Activated naive CD4-positive, alpha-beta T cell treated with anti-CD3 and anti-CD28 coated beads, Interleukin-2, amount 50 U/mL, for 24 hours (primary cell): ENCODE measurements at regions not wholly inside any gene's neighbourhood (a gene's known extent, or its start where the extent isn't known, plus 50 kb on each side); places are given as distances from the start of the nearest gene placed in this dataset.

Source experiments
- H3K27ac Mint-ChIP-seq: one replicate; pipeline ENCODE4 v1.8.0; 2021; ENCODE audit warnings: mild to moderate bottlenecking, mixed read lengths
- H3K27me3 Mint-ChIP-seq: one replicate; pipeline ENCODE4 v1.8.0; 2021; ENCODE audit warnings: mixed read lengths
- H3K36me3 Mint-ChIP-seq: one replicate; pipeline ENCODE4 v1.8.0; 2021; ENCODE audit warnings: mixed read lengths
- H3K4me1 Mint-ChIP-seq: one replicate; pipeline ENCODE4 v1.8.0; 2021; ENCODE audit warnings: mixed read lengths
- H3K4me3 Mint-ChIP-seq: one replicate; pipeline ENCODE4 v1.8.0; 2021; ENCODE audit warnings: mild to moderate bottlenecking, mixed read lengths
- H3K9me3 Mint-ChIP-seq: one replicate; pipeline ENCODE4 v1.8.0; 2021; ENCODE audit warnings: mixed read lengths

- Mint-ChIP-seq H3K27ac (no peak overlapping the region), H3K4me1 (no peaks in the 10 kb centered on the region), H3K4me3 (no peak overlapping the region), H3K9me3 (no peaks in the 10 kb centered on the region), H3K27me3 (peaks cover 2% of the 10 kb centered on the region), H3K36me3 (no peaks in the 10 kb centered on the region)
Observed at GRCh38 chr4:57219431-57219830, 109.2 kb upstream of the IGFBP7 start.

DNA sequence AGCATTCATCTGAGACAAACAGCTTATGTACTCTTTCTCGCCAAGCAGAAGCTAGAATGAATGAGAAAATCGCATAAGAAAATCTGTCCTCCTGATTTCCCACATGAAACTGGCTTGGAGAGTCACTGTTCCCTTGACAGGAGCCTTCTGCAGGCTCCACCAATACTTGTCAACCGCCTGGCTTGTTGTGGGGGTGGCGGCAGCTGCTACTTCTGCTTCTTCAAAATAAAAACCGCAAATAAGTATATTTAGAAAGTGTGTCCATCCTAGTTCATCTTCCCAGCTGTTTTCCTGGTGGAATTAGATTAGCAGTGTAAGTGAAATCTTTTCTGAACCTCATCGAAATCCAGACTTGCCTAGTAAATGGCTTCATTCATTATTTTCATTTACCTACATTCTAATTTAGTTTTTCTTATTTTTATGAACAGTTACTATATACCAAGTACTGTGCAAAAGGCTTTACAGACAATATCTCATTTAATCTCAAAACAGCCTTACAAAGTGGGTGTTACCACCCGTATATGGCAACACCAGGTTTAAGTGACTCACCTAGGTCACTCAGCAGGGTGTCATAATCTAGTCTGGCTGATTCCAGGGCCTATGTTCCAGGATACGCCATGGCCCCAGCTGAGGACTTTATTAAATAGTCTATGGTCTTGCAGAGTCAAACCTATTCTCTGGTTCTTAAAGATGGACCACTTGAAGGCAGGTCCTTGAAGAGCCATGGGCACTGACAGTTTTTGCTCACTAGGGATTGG, 104.6 kb upstream of the IGFBP7 start:
- no peaks in the 10 kb centered on the region for H3K9me3 Mint-ChIP-seq
- H3K27ac Mint-ChIP-seq: no peak overlapping the region
- H3K4me1 Mint-ChIP-seq: no peaks in the 10 kb centered on the region
- H3K4me3 Mint-ChIP-seq: no peak overlapping the region
- no peaks in the 10 kb centered on the region for H3K36me3 Mint-ChIP-seq
- peaks cover 2% of the 10 kb centered on the region for H3K27me3 Mint-ChIP-seq

- Mint-ChIP-seq H3K27ac (no peak overlapping the region), H3K36me3 (no peaks in the 10 kb centered on the region), H3K27me3 (peaks cover 7% of the 10 kb centered on the region), H3K9me3 (no peaks in the 10 kb centered on the region), H3K4me3 (no peak overlapping the region), H3K4me1 (no peaks in the 10 kb centered on the region)
Observed at GRCh38 chr4:57211131-57211530, 100.9 kb upstream of the IGFBP7 start.

DNA sequence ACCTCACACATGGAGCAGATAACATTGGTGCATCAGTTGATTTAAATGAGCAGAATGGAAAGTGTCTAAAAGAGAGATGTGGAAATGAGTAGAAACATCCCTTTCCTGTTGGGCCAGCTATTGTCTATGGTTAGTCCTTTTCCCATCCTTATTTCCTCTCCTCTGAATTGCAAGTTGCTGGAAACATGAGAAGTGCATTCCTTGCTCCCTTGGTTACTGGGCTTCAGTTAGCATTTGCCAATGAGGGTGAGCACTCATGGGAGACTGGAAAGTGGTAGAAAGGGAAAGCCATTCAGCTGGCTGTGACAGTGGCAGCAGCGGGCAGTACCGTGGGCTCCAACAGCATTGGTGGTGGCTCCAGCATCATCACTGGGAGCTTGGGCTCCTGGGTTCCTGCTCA, 96.0 kb upstream of the IGFBP7 start:
- no peak overlapping the region for H3K27ac Mint-ChIP-seq
- H3K9me3 Mint-ChIP-seq: no peaks in the 10 kb centered on the region
- no peaks in the 10 kb centered on the region for H3K4me1 Mint-ChIP-seq
- peaks cover 11% of the 10 kb centered on the region for H3K27me3 Mint-ChIP-seq
- no peak overlapping the region for H3K4me3 Mint-ChIP-seq
- no peaks in the 10 kb centered on the region for H3K36me3 Mint-ChIP-seq

DNA sequence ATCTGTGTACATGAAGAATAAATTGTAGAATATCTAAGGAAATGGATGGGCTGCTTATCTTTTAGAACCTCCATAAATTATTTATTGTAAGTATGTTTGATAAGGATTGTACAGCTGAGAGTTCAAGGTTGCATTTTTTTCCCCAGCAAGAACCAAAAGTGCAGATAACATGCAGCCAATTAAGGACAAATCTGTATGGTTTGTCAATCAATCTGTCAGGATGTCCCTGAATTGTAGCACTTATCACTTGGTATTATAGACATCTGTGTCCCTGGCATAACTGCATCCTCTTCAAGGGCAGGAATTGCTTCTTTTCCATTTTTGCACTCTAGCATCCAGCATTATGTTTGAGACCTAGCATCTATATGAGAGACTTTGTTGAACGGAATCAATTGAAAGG, 95.4 kb upstream of the IGFBP7 start:
- H3K27me3 Mint-ChIP-seq: peaks cover 9% of the 10 kb centered on the region
- H3K27ac Mint-ChIP-seq: no peak overlapping the region
- no peak overlapping the region for H3K4me3 Mint-ChIP-seq
- H3K9me3 Mint-ChIP-seq: no peaks in the 10 kb centered on the region
- H3K4me1 Mint-ChIP-seq: no peaks in the 10 kb centered on the region
- H3K36me3 Mint-ChIP-seq: no peaks in the 10 kb centered on the region

DNA sequence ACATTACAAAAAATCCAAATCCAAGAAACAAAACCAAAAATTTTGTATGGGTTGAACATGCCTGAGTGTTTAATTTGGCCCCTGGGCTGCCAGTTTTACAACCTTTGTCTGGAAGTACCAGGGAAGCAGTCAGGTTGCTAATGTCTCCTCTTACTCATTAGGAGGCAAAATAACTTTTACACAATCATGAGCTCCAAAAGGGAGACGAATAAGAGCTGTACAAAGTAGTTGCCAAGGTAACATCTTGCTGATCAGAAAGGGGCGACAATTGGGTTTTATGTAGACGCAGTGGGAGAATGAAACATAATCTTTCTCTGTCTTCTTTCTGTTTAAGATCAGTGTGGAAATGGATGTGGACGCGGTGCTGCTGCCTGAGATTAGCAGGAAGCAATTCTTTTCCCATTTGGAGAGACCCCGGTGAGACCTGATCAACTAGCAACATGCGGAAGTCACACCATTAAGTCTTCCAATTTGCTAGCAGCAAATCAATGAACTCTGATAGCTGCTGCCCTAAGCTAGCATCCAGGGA, 90.7 kb upstream of the IGFBP7 start:
- Mint-ChIP-seq H3K27me3 (peaks cover 16% of the 10 kb centered on the region), H3K4me1 (no peaks in the 10 kb centered on the region), H3K9me3 (no peaks in the 10 kb centered on the region), H3K36me3 (no peaks in the 10 kb centered on the region), H3K27ac (no peak overlapping the region), H3K4me3 (no peak overlapping the region)

DNA sequence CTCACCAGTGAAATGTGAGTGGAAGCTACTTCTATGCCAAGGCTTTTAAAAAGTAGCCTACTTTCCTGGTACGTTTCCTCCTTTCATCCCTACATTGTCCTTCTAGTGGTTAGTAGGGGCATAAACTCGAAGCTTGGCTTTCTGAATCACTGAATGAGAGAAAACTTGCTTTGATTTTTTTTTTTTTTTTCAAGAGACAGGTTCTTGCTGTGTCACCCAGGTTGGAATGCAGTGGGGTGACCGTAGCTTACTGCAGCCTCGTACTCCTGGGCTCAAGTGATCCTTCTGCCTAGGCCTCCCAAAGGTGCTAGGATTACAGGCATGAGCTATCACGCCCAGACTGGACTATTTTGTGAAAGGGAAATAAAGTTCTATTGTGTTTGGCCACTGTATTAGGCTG, 89.1 kb upstream of the IGFBP7 start:
- Mint-ChIP-seq H3K27me3 (peaks cover 21% of the 10 kb centered on the region), H3K4me1 (no peaks in the 10 kb centered on the region), H3K4me3 (no peak overlapping the region), H3K9me3 (no peaks in the 10 kb centered on the region), H3K36me3 (no peaks in the 10 kb centered on the region), H3K27ac (no peak overlapping the region)

- no peaks in the 10 kb centered on the region for H3K36me3 Mint-ChIP-seq
- H3K27me3 Mint-ChIP-seq: peaks cover 26% of the 10 kb centered on the region
- no peaks in the 10 kb centered on the region for H3K4me1 Mint-ChIP-seq
- no peaks in the 10 kb centered on the region for H3K9me3 Mint-ChIP-seq
- H3K27ac Mint-ChIP-seq: no peak overlapping the region
- no peak overlapping the region for H3K4me3 Mint-ChIP-seq
Observed at GRCh38 chr4:57195622-57196021, 85.4 kb upstream of the IGFBP7 start.

- H3K4me3 Mint-ChIP-seq: no peak overlapping the region
- no peaks in the 10 kb centered on the region for H3K9me3 Mint-ChIP-seq
- peaks cover 21% of the 10 kb centered on the region for H3K27me3 Mint-ChIP-seq
- no peaks in the 10 kb centered on the region for H3K4me1 Mint-ChIP-seq
- no peak overlapping the region for H3K27ac Mint-ChIP-seq
- H3K36me3 Mint-ChIP-seq: no peaks in the 10 kb centered on the region
Observed at GRCh38 chr4:57194068-57194611, 84.0 kb upstream of the IGFBP7 start.

DNA sequence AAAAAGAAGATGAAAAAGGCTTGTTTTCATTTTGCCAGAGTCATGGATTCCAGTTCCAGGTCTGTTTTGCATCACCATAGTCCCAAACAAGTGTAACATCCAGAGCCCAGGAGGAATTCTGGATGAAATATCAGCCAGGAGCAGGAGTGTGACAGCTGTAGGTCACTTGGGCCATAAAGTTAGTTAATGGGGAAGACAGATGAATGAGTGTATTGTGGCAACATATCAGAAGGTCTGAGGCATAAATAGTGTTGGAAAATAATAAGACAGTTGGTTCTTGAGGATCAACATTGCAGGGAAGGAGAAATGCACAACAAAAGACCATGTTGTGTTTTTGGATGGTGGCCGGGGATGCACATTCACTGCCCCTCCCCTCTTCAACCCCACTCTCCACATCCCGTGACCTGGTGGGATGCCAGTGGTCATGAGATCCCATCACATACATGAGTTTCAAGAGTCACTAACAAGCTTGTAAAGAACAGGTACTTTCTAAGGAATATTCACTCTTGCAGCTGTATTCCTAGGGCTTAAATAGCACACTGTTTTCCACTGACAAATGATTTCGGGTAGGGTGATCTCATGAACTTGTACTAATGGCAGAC, 83.1 kb upstream of the IGFBP7 start:
- no peak overlapping the region for H3K4me3 Mint-ChIP-seq
- H3K27me3 Mint-ChIP-seq: peaks cover 18% of the 10 kb centered on the region
- no peaks in the 10 kb centered on the region for H3K4me1 Mint-ChIP-seq
- H3K36me3 Mint-ChIP-seq: no peaks in the 10 kb centered on the region
- no peaks in the 10 kb centered on the region for H3K9me3 Mint-ChIP-seq
- no peak overlapping the region for H3K27ac Mint-ChIP-seq

GRCh38 chr4:57191523-57192034, 81.4 kb upstream of the IGFBP7 start:
- Mint-ChIP-seq H3K36me3 (no peaks in the 10 kb centered on the region), H3K4me3 (no peak overlapping the region), H3K4me1 (no peaks in the 10 kb centered on the region), H3K27ac (no peak overlapping the region), H3K9me3 (no peaks in the 10 kb centered on the region), H3K27me3 (peaks cover 16% of the 10 kb centered on the region)

DNA sequence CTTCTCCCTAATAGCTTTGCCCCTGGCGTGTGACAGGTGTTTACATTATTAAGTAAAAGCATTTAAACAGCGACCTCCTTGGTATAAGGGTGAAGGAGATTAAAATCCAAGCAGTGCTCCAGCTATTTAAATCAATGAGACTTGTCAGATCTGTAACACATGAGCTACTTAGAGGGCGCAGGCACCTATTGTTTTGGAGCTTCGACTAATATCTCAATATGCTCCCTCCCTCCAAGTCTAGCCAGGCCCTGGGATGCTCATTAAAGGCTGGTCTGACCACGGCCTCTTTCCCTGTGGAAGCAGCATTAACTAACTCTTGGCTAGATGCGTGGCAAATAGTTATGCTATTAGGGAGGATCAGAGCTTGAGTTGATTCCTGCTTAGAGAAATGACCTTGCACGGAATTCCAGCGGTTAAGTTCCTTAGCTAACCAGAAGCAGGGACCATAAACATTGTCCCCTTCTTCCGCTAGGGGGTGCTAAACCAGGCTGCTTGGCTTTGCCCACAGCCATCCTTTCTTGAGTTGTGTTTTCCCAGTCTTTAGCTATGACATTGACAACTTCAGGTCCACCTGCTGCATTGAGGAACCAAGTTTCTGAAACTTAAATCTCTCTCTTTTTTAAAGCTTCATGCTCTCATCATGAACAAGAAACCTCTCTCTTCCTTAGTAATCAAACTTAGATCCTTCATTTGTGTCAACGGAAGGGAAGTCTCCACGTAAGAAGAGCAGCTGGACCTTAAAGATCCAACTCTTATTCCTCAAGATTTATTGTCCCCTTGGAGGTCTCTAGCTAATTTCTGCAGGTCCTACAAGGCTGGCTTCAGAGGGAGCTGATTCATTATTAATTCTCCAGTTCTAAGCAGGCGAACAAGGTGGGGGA, 80.7 kb upstream of the IGFBP7 start:
- no peak overlapping the region for H3K27ac Mint-ChIP-seq

DNA sequence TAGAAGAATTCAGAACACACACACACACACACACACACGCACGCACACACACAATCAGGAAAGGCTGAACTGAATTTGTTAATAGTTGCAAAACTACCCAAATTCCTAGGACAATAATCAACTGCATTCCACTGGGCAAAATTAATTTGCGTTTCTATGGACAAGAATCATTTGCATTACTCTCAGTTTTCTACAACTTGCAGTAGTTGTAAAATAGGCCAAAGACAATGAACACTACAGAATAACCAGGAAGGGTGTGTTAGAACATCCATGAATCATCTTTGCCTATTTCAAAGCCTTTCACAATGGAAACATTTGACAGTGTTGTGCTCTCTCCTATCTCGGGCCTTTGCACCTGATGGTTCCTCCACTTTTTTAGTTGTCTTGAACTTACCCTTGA, 77.1 kb upstream of the IGFBP7 start:
- peaks cover 3% of the 10 kb centered on the region for H3K27me3 Mint-ChIP-seq
- no peaks in the 10 kb centered on the region for H3K9me3 Mint-ChIP-seq
- no peaks in the 10 kb centered on the region for H3K36me3 Mint-ChIP-seq
- H3K4me3 Mint-ChIP-seq: no peak overlapping the region
- H3K4me1 Mint-ChIP-seq: no peaks in the 10 kb centered on the region
- H3K27ac Mint-ChIP-seq: no peak overlapping the region

More for the DNA sequence above, 80.7 kb upstream of the IGFBP7 start:
- H3K9me3 Mint-ChIP-seq: no peaks in the 10 kb centered on the region
- H3K4me3 Mint-ChIP-seq: no peak overlapping the region
- no peaks in the 10 kb centered on the region for H3K36me3 Mint-ChIP-seq
- H3K27me3 Mint-ChIP-seq: peaks cover 16% of the 10 kb centered on the region
- no peaks in the 10 kb centered on the region for H3K4me1 Mint-ChIP-seq

DNA sequence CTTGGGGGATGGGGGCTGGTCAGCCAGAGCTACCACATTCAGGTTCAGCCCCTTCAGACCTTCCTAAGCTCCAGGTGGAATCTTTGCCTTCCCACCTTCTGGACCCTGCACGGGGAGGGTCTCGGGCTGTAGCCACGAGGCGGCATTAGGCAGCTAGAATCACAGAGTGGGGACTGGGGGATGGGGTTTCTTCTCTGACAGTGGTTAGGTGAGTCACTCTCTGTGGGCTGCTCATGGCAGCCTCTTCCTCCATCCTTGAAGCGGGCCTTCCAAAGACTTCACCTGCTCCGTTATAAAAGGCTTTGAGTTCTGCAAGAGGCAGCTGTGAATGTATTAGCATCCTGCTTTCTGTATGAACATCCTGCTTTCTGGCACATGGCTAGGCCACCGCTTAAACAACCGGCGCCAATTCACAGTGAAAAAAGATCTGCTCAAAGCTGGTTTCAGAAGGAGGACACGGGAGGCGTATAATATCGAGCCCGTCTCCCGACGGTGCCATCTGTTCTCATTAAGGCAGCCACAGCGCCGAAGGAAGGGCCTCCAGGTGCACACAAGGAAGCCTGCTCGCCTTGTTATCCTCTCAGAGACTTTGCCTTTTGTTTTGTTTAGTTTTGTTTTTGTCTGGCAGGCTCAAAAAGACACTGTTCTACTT, 74.3 kb upstream of the IGFBP7 start:
- H3K27ac Mint-ChIP-seq: no peak overlapping the region
- H3K36me3 Mint-ChIP-seq: no peaks in the 10 kb centered on the region

More for the DNA sequence above, 74.3 kb upstream of the IGFBP7 start:
- H3K4me1 Mint-ChIP-seq: no peaks in the 10 kb centered on the region
- no peak overlapping the region for H3K4me3 Mint-ChIP-seq
- H3K9me3 Mint-ChIP-seq: no peaks in the 10 kb centered on the region
- H3K27me3 Mint-ChIP-seq: peaks cover 3% of the 10 kb centered on the region
